Neural progenitor cell (in vitro differentiated cells): ENCODE measurements at regions not wholly inside any gene's neighbourhood (a gene's known extent, or its start where the extent isn't known, plus 50 kb on each side); places are given as distances from the start of the nearest gene placed in this dataset.

Experiments used
- DNase-seq: peaks from one replicate; pipeline ENCODE4 v3.0.0-alpha.2; 2016; ENCODE audit warnings: low spot score
- H2AFZ ChIP-seq: fragments of 200-600 bp; sonication (generic); replicated peaks from 2 replicates; pipeline ENCODE4 v1.6.1; 2016; ENCODE audit warnings: antibody characterized with exemption
- H3F3A ChIP-seq: fragments of 200-600 bp; sonication (generic); 2 replicates; pipeline ENCODE4 v1.6.1; 2016; ENCODE audit warnings: antibody characterized with exemption, low read depth
- H3K27ac ChIP-seq: fragments of 200-600 bp; sonication (generic); 2 replicates; pipeline ENCODE4 v1.5.1; 2016; ENCODE audit warnings: mild to moderate bottlenecking
- H3K27me3 ChIP-seq: fragments of 200-600 bp; sonication (generic); 2 replicates; pipeline ENCODE4 v1.6.1; 2016; ENCODE audit warnings: mild to moderate bottlenecking, moderate library complexity
- H3K36me3 ChIP-seq: fragments of 200-600 bp; sonication (generic); 2 replicates; pipeline ENCODE4 v1.5.1; 2016
- H3K4me1 ChIP-seq: fragments of 200-600 bp; sonication (generic); 2 replicates; pipeline ENCODE4 v1.6.1; 2016; ENCODE audit warnings: mixed run types
- H3K4me2 ChIP-seq: fragments of 200-600 bp; sonication (generic); 2 replicates; pipeline ENCODE4 v1.6.1; 2016
- H3K4me3 ChIP-seq: fragments of 200-600 bp; sonication (generic); 2 replicates; pipeline ENCODE4 v1.5.1; 2016
- H3K79me2 ChIP-seq: fragments of 200-600 bp; sonication (generic); 2 replicates; pipeline ENCODE4 v1.6.1; 2016; ENCODE audit warnings: low read depth
- H3K9ac ChIP-seq: fragments of 200-600 bp; sonication (generic); 2 replicates; pipeline ENCODE4 v1.6.1; 2016
- H3K9me3 ChIP-seq: fragments of 200-600 bp; sonication (generic); 2 replicates; pipeline ENCODE4 v1.5.1; 2016; ENCODE audit warnings: low read depth
- H4K20me1 ChIP-seq: fragments of 200-600 bp; sonication (generic); 2 replicates; pipeline ENCODE4 v1.6.1; 2016; ENCODE audit warnings: low read depth
- H3K27ac Mint-ChIP-seq: 3 replicates; pipeline ENCODE4 v1.8.0; 2021; ENCODE audit warnings: mixed read lengths
- H3K27me3 Mint-ChIP-seq: 2 replicates; pipeline ENCODE4 v1.8.0; 2022; ENCODE audit warnings: low read depth, mild to moderate bottlenecking, inconsistent platforms, moderate library complexity, mixed read lengths; ENCODE audit not compliant: insufficient read depth
- H3K36me3 Mint-ChIP-seq: 3 replicates; pipeline ENCODE4 v1.8.0; 2021; ENCODE audit warnings: mixed read lengths
- H3K4me1 Mint-ChIP-seq: 3 replicates; pipeline ENCODE4 v1.8.0; 2021; ENCODE audit warnings: mixed read lengths
- H3K4me3 Mint-ChIP-seq: 3 replicates; pipeline ENCODE4 v1.8.0; 2021; ENCODE audit warnings: mild to moderate bottlenecking, moderate library complexity, mixed read lengths
- H3K9me3 Mint-ChIP-seq: 3 replicates; pipeline ENCODE4 v1.8.0; 2020; ENCODE audit warnings: mixed read lengths
- EZH2 ChIP-seq: fragments of 200-600 bp; sonication (generic); IDR thresholded peaks from 2 replicates; pipeline ENCODE4 v1.6.1; 2017; ENCODE audit warnings: antibody characterized with exemption, mild to moderate bottlenecking, moderate library complexity
- EZH2phosphoT487 ChIP-seq: fragments of 200-600 bp; sonication (generic); IDR thresholded peaks from 2 replicates; pipeline ENCODE4 v1.6.1; 2017; ENCODE audit warnings: antibody characterized with exemption
- TF ChIP-seq, protein P1 (sequence below): fragments of 200-600 bp; sonication (generic); IDR thresholded peaks from 2 replicates; pipeline ENCODE4 v1.5.1; 2017; ENCODE audit warnings: antibody characterized with exemption, mild to moderate bottlenecking

DNA sequence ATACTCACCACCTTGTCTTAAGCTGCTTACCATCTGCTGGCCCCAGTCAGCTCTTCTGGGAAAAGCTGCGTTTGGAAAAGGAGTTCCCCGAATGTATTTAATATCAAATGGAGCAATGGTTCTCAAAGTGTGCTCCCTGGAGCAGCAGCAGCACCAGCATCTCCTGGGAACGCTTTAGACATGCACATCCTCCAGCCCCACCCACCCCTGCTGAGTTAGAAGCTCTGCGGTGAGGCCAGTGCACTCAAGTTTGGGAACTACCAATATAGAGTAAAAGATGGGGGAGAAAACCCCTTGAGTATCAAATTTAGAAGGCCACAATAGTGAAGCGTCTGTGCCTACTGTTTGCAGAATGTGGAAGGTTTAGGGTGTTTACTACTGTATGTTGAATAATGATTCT, 124.0 kb upstream of the TOPAZ1 start:
- no peak overlapping the region for H3K4me2 ChIP-seq
- no peak for DNase-seq
- no peaks in the 10 kb centered on the region for H3F3A ChIP-seq
- no peaks in the 10 kb centered on the region for H3K4me1 ChIP-seq
- no peak overlapping the region for H2AFZ ChIP-seq
- no peak overlapping the region for H3K27ac ChIP-seq
- H3K9me3 ChIP-seq: no peaks in the 10 kb centered on the region
- no peaks in the 10 kb centered on the region for H3K27me3 ChIP-seq
- Mint-ChIP-seq H3K4me1 (peaks cover 2% of the 10 kb centered on the region), H3K27me3 (peaks cover 8% of the 10 kb centered on the region), H3K9me3 (no peaks in the 10 kb centered on the region), H3K4me3 (no peak overlapping the region), H3K36me3 (no peaks in the 10 kb centered on the region), H3K27ac (no peak overlapping the region)
- TF ChIP-seq EZH2phosphoT487 (no peak), EZH2 (no peak)
- TF ChIP-seq, protein P1, sequence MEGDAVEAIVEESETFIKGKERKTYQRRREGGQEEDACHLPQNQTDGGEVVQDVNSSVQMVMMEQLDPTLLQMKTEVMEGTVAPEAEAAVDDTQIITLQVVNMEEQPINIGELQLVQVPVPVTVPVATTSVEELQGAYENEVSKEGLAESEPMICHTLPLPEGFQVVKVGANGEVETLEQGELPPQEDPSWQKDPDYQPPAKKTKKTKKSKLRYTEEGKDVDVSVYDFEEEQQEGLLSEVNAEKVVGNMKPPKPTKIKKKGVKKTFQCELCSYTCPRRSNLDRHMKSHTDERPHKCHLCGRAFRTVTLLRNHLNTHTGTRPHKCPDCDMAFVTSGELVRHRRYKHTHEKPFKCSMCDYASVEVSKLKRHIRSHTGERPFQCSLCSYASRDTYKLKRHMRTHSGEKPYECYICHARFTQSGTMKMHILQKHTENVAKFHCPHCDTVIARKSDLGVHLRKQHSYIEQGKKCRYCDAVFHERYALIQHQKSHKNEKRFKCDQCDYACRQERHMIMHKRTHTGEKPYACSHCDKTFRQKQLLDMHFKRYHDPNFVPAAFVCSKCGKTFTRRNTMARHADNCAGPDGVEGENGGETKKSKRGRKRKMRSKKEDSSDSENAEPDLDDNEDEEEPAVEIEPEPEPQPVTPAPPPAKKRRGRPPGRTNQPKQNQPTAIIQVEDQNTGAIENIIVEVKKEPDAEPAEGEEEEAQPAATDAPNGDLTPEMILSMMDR: no peak
- no peaks in the 10 kb centered on the region for H3K79me2 ChIP-seq
- no peaks in the 10 kb centered on the region for H4K20me1 ChIP-seq
- no peaks in the 10 kb centered on the region for H3K36me3 ChIP-seq
- no peak overlapping the region for H3K9ac ChIP-seq
- no peak overlapping the region for H3K4me3 ChIP-seq

DNA sequence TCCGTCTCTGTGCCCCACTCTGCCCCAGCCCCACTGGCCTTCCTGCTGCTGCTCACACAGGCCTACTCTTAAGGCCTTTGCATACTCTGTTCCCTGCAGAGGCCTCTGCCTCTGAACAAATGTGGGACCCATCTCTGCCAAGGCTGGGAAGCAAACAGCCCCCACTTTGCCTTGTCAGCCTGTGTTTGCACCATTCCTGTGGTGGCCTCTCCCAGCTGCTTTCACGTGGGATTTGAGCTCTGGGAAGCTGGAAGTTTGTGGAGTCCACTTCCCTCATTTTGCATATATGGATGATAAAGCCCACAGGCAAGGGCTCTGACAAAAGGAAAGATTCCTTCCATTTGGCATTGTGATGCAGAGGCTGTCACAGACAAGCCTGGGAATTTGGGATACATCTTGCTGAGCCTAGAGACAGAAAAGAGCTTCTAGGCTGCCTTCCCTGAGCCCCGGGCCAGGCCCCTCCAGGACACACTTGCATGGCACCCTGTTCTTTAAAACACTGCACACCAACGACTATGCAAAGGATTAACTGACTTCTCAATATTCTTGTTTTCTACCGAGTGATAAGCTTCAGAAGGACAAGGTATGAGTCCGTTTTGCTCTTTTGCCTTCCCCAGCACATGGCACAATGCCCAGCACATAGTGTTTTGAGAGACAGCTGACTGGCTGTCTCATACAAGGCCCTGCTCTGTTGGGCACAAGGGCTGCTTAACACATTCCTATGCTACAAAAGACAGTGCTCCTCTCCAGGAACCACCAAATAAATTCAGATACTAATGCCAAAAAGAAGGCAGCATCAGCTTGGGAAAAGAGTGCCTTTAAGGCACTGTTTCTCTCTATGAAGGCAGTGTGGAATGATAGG, 120.7 kb upstream of the TOPAZ1 start:
- no peaks in the 10 kb centered on the region for H3F3A ChIP-seq
- no peak overlapping the region for H3K27ac ChIP-seq
- H3K4me2 ChIP-seq: no peak overlapping the region
- peaks cover 16% of the 10 kb centered on the region for H3K27me3 Mint-ChIP-seq
- no peaks in the 10 kb centered on the region for H3K9me3 Mint-ChIP-seq
- H3K4me3 Mint-ChIP-seq: no peak overlapping the region
- no peaks in the 10 kb centered on the region for H3K9me3 ChIP-seq
- no peak for TF ChIP-seq EZH2phosphoT487
- TF ChIP-seq, protein P1: no peak
- TF ChIP-seq EZH2: no peak
- no peak overlapping the region for H3K27ac Mint-ChIP-seq
- no peaks in the 10 kb centered on the region for H3K27me3 ChIP-seq
- no peak for DNase-seq
- no peak overlapping the region for H3K9ac ChIP-seq
- no peaks in the 10 kb centered on the region for H3K79me2 ChIP-seq
- H3K4me3 ChIP-seq: no peak overlapping the region
- no peaks in the 10 kb centered on the region for H3K36me3 Mint-ChIP-seq
- H3K4me1 Mint-ChIP-seq: peaks cover 2% of the 10 kb centered on the region
- no peaks in the 10 kb centered on the region for H3K4me1 ChIP-seq
- H3K36me3 ChIP-seq: no peaks in the 10 kb centered on the region
- no peak overlapping the region for H2AFZ ChIP-seq
- no peaks in the 10 kb centered on the region for H4K20me1 ChIP-seq

DNA sequence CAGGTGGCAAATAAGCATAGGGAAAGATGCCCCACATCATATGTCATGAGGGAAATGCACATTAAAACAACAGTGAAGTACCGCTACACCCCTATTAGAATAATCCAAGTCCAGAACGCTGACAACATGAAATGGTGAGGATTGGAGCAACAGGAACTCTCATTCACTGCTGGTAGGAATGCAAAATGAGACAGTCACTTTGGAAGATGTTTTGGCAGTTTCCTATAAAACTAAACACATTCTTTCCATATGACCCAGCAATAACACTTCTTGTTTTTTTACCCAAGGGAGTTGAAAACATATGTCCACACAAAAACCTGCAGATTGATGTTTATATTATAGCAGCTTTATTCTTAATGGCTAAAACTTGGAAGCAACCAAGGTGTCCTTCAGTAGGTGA, 116.4 kb upstream of the TOPAZ1 start:
- Mint-ChIP-seq H3K27ac (no peak overlapping the region), H3K4me3 (no peak overlapping the region), H3K9me3 (no peaks in the 10 kb centered on the region), H3K36me3 (no peaks in the 10 kb centered on the region), H3K4me1 (peaks cover 17% of the 10 kb centered on the region), H3K27me3 (peaks cover 10% of the 10 kb centered on the region)
- no peaks in the 10 kb centered on the region for H3K4me1 ChIP-seq
- H3K4me3 ChIP-seq: no peak overlapping the region
- H3K9ac ChIP-seq: no peak overlapping the region
- H3K79me2 ChIP-seq: no peaks in the 10 kb centered on the region
- H3K27me3 ChIP-seq: no peaks in the 10 kb centered on the region
- DNase-seq: no peak
- H3F3A ChIP-seq: no peaks in the 10 kb centered on the region
- no peak overlapping the region for H2AFZ ChIP-seq
- H3K9me3 ChIP-seq: no peaks in the 10 kb centered on the region
- TF ChIP-seq EZH2 (no peak), EZH2phosphoT487 (no peak)
- TF ChIP-seq, protein P1: no peak
- no peak overlapping the region for H3K4me2 ChIP-seq
- no peaks in the 10 kb centered on the region for H4K20me1 ChIP-seq
- H3K27ac ChIP-seq: no peak overlapping the region
- H3K36me3 ChIP-seq: no peaks in the 10 kb centered on the region
